Astrocyte of the cerebellum (primary cell): ENCODE measurements at regions not wholly inside any gene's neighbourhood (a gene's known extent, or its start where the extent isn't known, plus 50 kb on each side); places are given as distances from the start of the nearest gene placed in this dataset.

Experiments
- DNase-seq: peaks from one replicate; pipeline ENCODE4 v3.0.0-alpha.2; 2011; ENCODE audit warnings: low read depth
- H3K4me3 ChIP-seq: 2 replicates; pipeline ENCODE4 v1.5.1; 2011; ENCODE audit warnings: mild to moderate bottlenecking, low read depth, low read length, moderate library complexity
- CTCF ChIP-seq: IDR thresholded peaks from 2 replicates; pipeline ENCODE4 v1.5.1; 2012; ENCODE audit warnings: low read length, low read depth, moderate library complexity, mild to moderate bottlenecking; ENCODE audit errors: missing control alignments
- in situ Hi-C: cut with HindIII; loops from 2 replicates; pipeline ENCODE4 v1.10.0; 2017; ENCODE audit warnings: low sequenced_read_pairs

GRCh38 chr3:67882981-67883380, 228.6 kb upstream of the SUCLG2 start:
- H3K4me3 ChIP-seq: no peak overlapping the region
- TF ChIP-seq CTCF: no peak
- no peak for DNase-seq
- in situ Hi-C loops: no loop called here

GRCh38 chr3:67876261-67876660, 221.8 kb upstream of the SUCLG2 start:
- no peak overlapping the region for H3K4me3 ChIP-seq
- no peak for TF ChIP-seq CTCF
- in situ Hi-C loops: no loop called here
- DNase-seq: no peak

- no peak for DNase-seq
- no peak for TF ChIP-seq CTCF
- H3K4me3 ChIP-seq: no peak overlapping the region
- in situ Hi-C loops: no loop called here
These were observed 221.4 kb upstream of the SUCLG2 start for GRCh38 chr3:67875858-67876257.

- no peak overlapping the region for H3K4me3 ChIP-seq
- in situ Hi-C loops: no loop called here
- DNase-seq: no peak
- no peak for TF ChIP-seq CTCF
These were observed 220.9 kb upstream of the SUCLG2 start for GRCh38 chr3:67875338-67875737.

GRCh38 chr3:67870477-67870876, 216.1 kb upstream of the SUCLG2 start:
- H3K4me3 ChIP-seq: no peak overlapping the region

GRCh38 chr3:67866571-67866970, 212.2 kb upstream of the SUCLG2 start:
- no peak for TF ChIP-seq CTCF
- no peak overlapping the region for H3K4me3 ChIP-seq
- DNase-seq: no peak
- in situ Hi-C loops: no loop called here

More at GRCh38 chr3:67870477-67870876, 216.1 kb upstream of the SUCLG2 start:
- no peak for DNase-seq
- in situ Hi-C loops: no loop called here
- no peak for TF ChIP-seq CTCF
